ENCODE measurements at regions not wholly inside any gene's neighbourhood (a gene's known extent, or its start where the extent isn't known, plus 50 kb on each side); places are given as distances from the start of the nearest gene placed in this dataset.

DNA sequence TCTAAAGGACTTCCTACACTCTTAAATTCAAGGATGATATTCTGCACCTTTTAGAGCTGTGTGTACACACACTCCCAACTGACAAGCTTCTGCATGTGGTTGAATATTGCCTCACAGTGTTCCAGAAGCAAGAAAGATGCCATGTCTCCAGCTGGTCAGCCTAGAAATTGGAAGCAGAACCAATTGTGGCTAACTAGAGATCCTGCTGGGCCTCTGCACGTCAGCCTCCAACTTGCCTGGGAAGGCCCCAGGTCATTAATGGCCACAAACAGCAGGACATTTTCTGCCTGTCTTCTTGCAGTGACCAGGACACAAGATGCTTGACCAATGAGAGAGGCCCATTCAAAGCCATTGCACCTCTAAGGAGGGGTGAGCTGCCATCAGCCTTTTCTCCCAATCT lies 571.9 kb upstream of the BRINP1 start:
- Histone ChIP-seq H3K27ac (ENCODE audit: low read depth, low read length) (no peak overlapping the region), H3K9me2 (ENCODE audit: insufficient read depth) (no peaks in the 10 kb centered on the region), H3K9ac (ENCODE audit: low read length) (no peak overlapping the region), H2AFZ (ENCODE audit: low read depth, low read length, poor library complexity, severe bottlenecking) (no peak overlapping the region), H3K4me1 (ENCODE audit: control insufficient read depth in 1 of 2, insufficient read depth in 2 of 2, low read length in 2 of 2) (no peaks in the 10 kb centered on the region), H3K4me2 (ENCODE audit: low read length) (no peak overlapping the region), H3K36me3 (ENCODE audit: control insufficient read depth in 1 of 2, insufficient read depth in 2 of 2, low read length in 2 of 2) (no peaks in the 10 kb centered on the region), H3K79me2 (ENCODE audit: insufficient read depth, low read length) (no peaks in the 10 kb centered on the region), H3K4me3 (replicated peaks in 1 of 2; ENCODE audit: low read depth in 1 of 2, low read length in 2 of 2) (no peak overlapping the region), H4K20me1 (ENCODE audit: insufficient read depth) (no peaks in the 10 kb centered on the region), H3K27me3 (ENCODE audit: insufficient read depth, low read length) (no peaks in the 10 kb centered on the region; the same call in none of the 2 replicates), H3K9me3 (ENCODE audit: control insufficient read depth in 1 of 2, insufficient read depth in 1 of 2, low read depth in 1 of 2, low read length in 2 of 2) (no peaks in the 10 kb centered on the region)
- ATAC-seq (no peak), DNase-seq (ENCODE audit: low read depth, low spot score) (no peak)
- TF ChIP-seq YY1 (IDR thresholded peaks at IDR 0.05; ENCODE audit: extremely low read depth, insufficient replicate concordance, low read depth, low read length) (no peak), CBX3 (IDR thresholded peaks at IDR 0.05; ENCODE audit: low read depth) (no peak), POLR2AphosphoS5 (IDR thresholded peaks at IDR 0.05; ENCODE audit: low read depth, low read length) (no peak), EGR1 (IDR thresholded peaks at IDR 0.05; ENCODE audit: low read depth) (no peak), CEBPB (IDR thresholded peaks at IDR 0.05; ENCODE audit: low read depth) (no peak), ELF1 (IDR thresholded peaks at IDR 0.05; ENCODE audit: borderline replicate concordance, low read depth) (no peak)
- TF ChIP-seq, protein P1, sequence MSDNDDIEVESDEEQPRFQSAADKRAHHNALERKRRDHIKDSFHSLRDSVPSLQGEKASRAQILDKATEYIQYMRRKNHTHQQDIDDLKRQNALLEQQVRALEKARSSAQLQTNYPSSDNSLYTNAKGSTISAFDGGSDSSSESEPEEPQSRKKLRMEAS (IDR thresholded peaks at IDR 0.05): no peak
- TF ChIP-seq, protein P2, sequence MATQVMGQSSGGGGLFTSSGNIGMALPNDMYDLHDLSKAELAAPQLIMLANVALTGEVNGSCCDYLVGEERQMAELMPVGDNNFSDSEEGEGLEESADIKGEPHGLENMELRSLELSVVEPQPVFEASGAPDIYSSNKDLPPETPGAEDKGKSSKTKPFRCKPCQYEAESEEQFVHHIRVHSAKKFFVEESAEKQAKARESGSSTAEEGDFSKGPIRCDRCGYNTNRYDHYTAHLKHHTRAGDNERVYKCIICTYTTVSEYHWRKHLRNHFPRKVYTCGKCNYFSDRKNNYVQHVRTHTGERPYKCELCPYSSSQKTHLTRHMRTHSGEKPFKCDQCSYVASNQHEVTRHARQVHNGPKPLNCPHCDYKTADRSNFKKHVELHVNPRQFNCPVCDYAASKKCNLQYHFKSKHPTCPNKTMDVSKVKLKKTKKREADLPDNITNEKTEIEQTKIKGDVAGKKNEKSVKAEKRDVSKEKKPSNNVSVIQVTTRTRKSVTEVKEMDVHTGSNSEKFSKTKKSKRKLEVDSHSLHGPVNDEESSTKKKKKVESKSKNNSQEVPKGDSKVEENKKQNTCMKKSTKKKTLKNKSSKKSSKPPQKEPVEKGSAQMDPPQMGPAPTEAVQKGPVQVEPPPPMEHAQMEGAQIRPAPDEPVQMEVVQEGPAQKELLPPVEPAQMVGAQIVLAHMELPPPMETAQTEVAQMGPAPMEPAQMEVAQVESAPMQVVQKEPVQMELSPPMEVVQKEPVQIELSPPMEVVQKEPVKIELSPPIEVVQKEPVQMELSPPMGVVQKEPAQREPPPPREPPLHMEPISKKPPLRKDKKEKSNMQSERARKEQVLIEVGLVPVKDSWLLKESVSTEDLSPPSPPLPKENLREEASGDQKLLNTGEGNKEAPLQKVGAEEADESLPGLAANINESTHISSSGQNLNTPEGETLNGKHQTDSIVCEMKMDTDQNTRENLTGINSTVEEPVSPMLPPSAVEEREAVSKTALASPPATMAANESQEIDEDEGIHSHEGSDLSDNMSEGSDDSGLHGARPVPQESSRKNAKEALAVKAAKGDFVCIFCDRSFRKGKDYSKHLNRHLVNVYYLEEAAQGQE (IDR thresholded peaks at IDR 0.05; ENCODE audit: low read depth): no peak
- no TSS peak for BruUV-seq (replicated peaks)
- ChIA-PET CTCF (no interaction called here), RAD21 (ENCODE audit: low non-redundant PET in 1 of 2, low total read pairs in 2 of 2, uncharacterized antibody in 2 of 2, unreplicated experiment in 2 of 2) (no interaction called here), POLR2A (no interaction called here)
- intact Hi-C loops (cut with micrococcal nuclease): no loop called here

Data from HCT116 (cell line).